ENCODE measurements at regions not wholly inside any gene's neighbourhood (a gene's known extent, or its start where the extent isn't known, plus 50 kb on each side); places are given as distances from the start of the nearest gene placed in this dataset.

- TF ChIP-seq CHD7 (IDR thresholded peaks at IDR 0.05; ENCODE audit: insufficient replicate concordance, low read length) (no peak), TAF1 (IDR thresholded peaks at IDR 0.05; ENCODE audit: low read depth, low read length) (no peak), CBX8 (IDR thresholded peaks at IDR 0.05; ENCODE audit: borderline replicate concordance, low read depth, low read length) (no peak), RXRA (IDR thresholded peaks at IDR 0.05; ENCODE audit: insufficient read depth, low read depth, low read length) (no peak), HDAC6 (IDR thresholded peaks at IDR 0.05; ENCODE audit: low read depth, low read length) (no peak), NRF1 (IDR thresholded peaks at IDR 0.05; ENCODE audit: low read depth, low read length) (no peak), BRCA1 (IDR thresholded peaks at IDR 0.05; ENCODE audit: low read depth, low read length) (no peak), TCF12 (IDR thresholded peaks at IDR 0.05; ENCODE audit: low read depth, low read length) (no peak), POLR2AphosphoS5 (IDR thresholded peaks at IDR 0.05; ENCODE audit: low read depth, low read length) (no peak), SIRT6 (IDR thresholded peaks at IDR 0.05; ENCODE audit: low read length) (no peak)
- TF ChIP-seq, protein P1, sequence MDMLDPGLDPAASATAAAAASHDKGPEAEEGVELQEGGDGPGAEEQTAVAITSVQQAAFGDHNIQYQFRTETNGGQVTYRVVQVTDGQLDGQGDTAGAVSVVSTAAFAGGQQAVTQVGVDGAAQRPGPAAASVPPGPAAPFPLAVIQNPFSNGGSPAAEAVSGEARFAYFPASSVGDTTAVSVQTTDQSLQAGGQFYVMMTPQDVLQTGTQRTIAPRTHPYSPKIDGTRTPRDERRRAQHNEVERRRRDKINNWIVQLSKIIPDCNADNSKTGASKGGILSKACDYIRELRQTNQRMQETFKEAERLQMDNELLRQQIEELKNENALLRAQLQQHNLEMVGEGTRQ (IDR thresholded peaks at IDR 0.05; ENCODE audit: low read length): no peak
These were observed 766.4 kb upstream of the FAM98A start (continued) for GRCh38 chr2:34365512-34365911.

Measured in H1 (cell line).